Endodermal cell (in vitro differentiated cells): ENCODE measurements at regions not wholly inside any gene's neighbourhood (a gene's known extent, or its start where the extent isn't known, plus 50 kb on each side); places are given as distances from the start of the nearest gene placed in this dataset.

Source experiments
- DNase-seq: peaks from one replicate; pipeline ENCODE4 v3.0.0-alpha.2; 2017
- H3K27ac ChIP-seq: 2 replicates; pipeline ENCODE4 v1.5.1; 2013; ENCODE audit warnings: mild to moderate bottlenecking, low read depth, low read length, moderate library complexity
- H3K27me3 ChIP-seq: 2 replicates; pipeline ENCODE4 v1.6.1; 2013; ENCODE audit warnings: mild to moderate bottlenecking, low read length, moderate library complexity; ENCODE audit not compliant: insufficient read depth, control insufficient read depth, poor library complexity, severe bottlenecking
- H3K36me3 ChIP-seq: 2 replicates; pipeline ENCODE4 v1.7.0; 2013; ENCODE audit warnings: mild to moderate bottlenecking, low read length, moderate library complexity; ENCODE audit not compliant: control insufficient read depth, insufficient read depth
- H3K4me1 ChIP-seq: one replicate; pipeline ENCODE4 v1.7.0; 2013; ENCODE audit warnings: low read length; ENCODE audit not compliant: control insufficient read depth, insufficient read depth
- H3K4me3 ChIP-seq: 2 replicates; pipeline ENCODE4 v1.5.1; 2013; ENCODE audit warnings: mild to moderate bottlenecking, low read length, moderate library complexity
- H3K9ac ChIP-seq: 2 replicates; pipeline ENCODE4 v1.6.1; 2013; ENCODE audit warnings: mild to moderate bottlenecking, low read length, moderate library complexity; ENCODE audit not compliant: poor library complexity, severe bottlenecking; ENCODE audit errors: extremely low read depth
- H3K9me3 ChIP-seq: 2 replicates; pipeline ENCODE4 v1.6.1; 2013; ENCODE audit warnings: mild to moderate bottlenecking, low read length, moderate library complexity; ENCODE audit not compliant: control insufficient read depth
- H3K27ac Mint-ChIP-seq: 2 replicates; pipeline ENCODE4 v1.8.0; 2020; ENCODE audit warnings: mixed read lengths
- H3K27me3 Mint-ChIP-seq: 2 replicates; pipeline ENCODE4 v1.8.0; 2021; ENCODE audit warnings: mild to moderate bottlenecking, mixed read lengths; ENCODE audit not compliant: insufficient read depth
- H3K36me3 Mint-ChIP-seq: 2 replicates; pipeline ENCODE4 v1.8.0; 2020; ENCODE audit warnings: low read depth, mixed read lengths
- H3K4me1 Mint-ChIP-seq: 2 replicates; pipeline ENCODE4 v1.8.0; 2020; ENCODE audit warnings: mixed read lengths
- H3K4me3 Mint-ChIP-seq: 2 replicates; pipeline ENCODE4 v1.8.0; 2020; ENCODE audit warnings: mild to moderate bottlenecking, moderate library complexity, mixed read lengths
- H3K9me3 Mint-ChIP-seq: 2 replicates; pipeline ENCODE4 v1.8.0; 2020; ENCODE audit warnings: mild to moderate bottlenecking, mixed read lengths
- CTCF ChIP-seq: fragments of 200-600 bp; sonication (generic); conservative IDR thresholded peaks from 2 replicates; pipeline ENCODE4 v1.5.0; 2021; ENCODE audit warnings: antibody characterized with exemption, mild to moderate bottlenecking
- WGBS, 2 experiments: methylation state at CpG; one replicate each; pipeline versions ENCODE4 v1.1.5 to v1.1.7; 2013; ENCODE audit warnings: missing lambda C conversion rate in 2 of 2, mixed read lengths in 1 of 2; ENCODE audit not compliant: insufficient coverage in 1 of 2, insufficient read length in 1 of 2; 5-methylcytosine and 5-hydroxymethylcytosine counted together

- H3K27ac ChIP-seq: no peak overlapping the region
- Mint-ChIP-seq H3K4me1 (peaks cover 5% of the 10 kb centered on the region), H3K27ac (no peak overlapping the region), H3K27me3 (peaks cover 2% of the 10 kb centered on the region), H3K36me3 (peaks cover 6% of the 10 kb centered on the region), H3K4me3 (no peak overlapping the region), H3K9me3 (peaks cover 26% of the 10 kb centered on the region)
- peak; percentile 30 for TF ChIP-seq CTCF
- WGBS, 2 experiments: 44 to 57% methylated on average over 2 to 3 of the region's 3 CpGs
- DNase-seq: no peak
- peaks cover 22% of the 10 kb centered on the region for H3K9me3 ChIP-seq
- H3K4me1 ChIP-seq: no peaks in the 10 kb centered on the region
- H3K36me3 ChIP-seq: no peaks in the 10 kb centered on the region
- no peaks in the 10 kb centered on the region for H3K27me3 ChIP-seq
- no peak overlapping the region for H3K9ac ChIP-seq
- H3K4me3 ChIP-seq: no peak overlapping the region
These were observed 439.8 kb downstream of the ADGRL2 start for GRCh38 chr1:82240571-82240970.

GRCh38 chr1:82230667-82231066 is 429.9 kb downstream of the ADGRL2 start:
- 65 to 92% methylated on average over 4 of the region's 4 CpGs for WGBS, 2 experiments
- Histone ChIP-seq H3K4me1 (peaks cover 3% of the 10 kb centered on the region), H3K4me3 (no peak overlapping the region), H3K27ac (peak overlapping the region; percentile 41), H3K9me3 (peaks cover 8% of the 10 kb centered on the region), H3K36me3 (no peaks in the 10 kb centered on the region), H3K27me3 (no peaks in the 10 kb centered on the region), H3K9ac (no peak overlapping the region)
- H3K9me3 Mint-ChIP-seq: peaks cover 17% of the 10 kb centered on the region
- H3K4me1 Mint-ChIP-seq: peaks cover 12% of the 10 kb centered on the region
- H3K27ac Mint-ChIP-seq: no peak overlapping the region
- DNase-seq: no peak
- H3K36me3 Mint-ChIP-seq: no peaks in the 10 kb centered on the region
- no peak overlapping the region for H3K4me3 Mint-ChIP-seq
- no peak for TF ChIP-seq CTCF
- no peaks in the 10 kb centered on the region for H3K27me3 Mint-ChIP-seq

GRCh38 chr1:82227306-82228095 is 426.8 kb downstream of the ADGRL2 start:
- Mint-ChIP-seq H3K9me3 (no peaks in the 10 kb centered on the region), H3K27ac (peak overlapping the region; percentile 8), H3K4me1 (peaks cover 12% of the 10 kb centered on the region), H3K36me3 (no peaks in the 10 kb centered on the region), H3K27me3 (no peaks in the 10 kb centered on the region), H3K4me3 (no peak overlapping the region)
- Histone ChIP-seq H3K27ac (no peak overlapping the region), H3K4me1 (peaks cover 3% of the 10 kb centered on the region), H3K27me3 (no peaks in the 10 kb centered on the region), H3K9me3 (no peaks in the 10 kb centered on the region), H3K9ac (no peak overlapping the region), H3K4me3 (no peak overlapping the region), H3K36me3 (no peaks in the 10 kb centered on the region)
- 92% methylated on average over 3 of the region's 3 CpGs; no CpG with 5 or more reads in 1 of the 2 experiments for WGBS, 2 experiments
- no peak for TF ChIP-seq CTCF
- no peak for DNase-seq
